ENCODE measurements at regions not wholly inside any gene's neighbourhood (a gene's known extent, or its start where the extent isn't known, plus 50 kb on each side); places are given as distances from the start of the nearest gene placed in this dataset.

GRCh38 chr1:56031001-56031400, 548.4 kb downstream of the PLPP3 start:
- Histone ChIP-seq H4K8ac (ENCODE audit: low read length) (no peak overlapping the region), H2BK5ac (ENCODE audit: low read depth, low read length, poor library complexity, severe bottlenecking) (no peak overlapping the region), H2BK15ac (ENCODE audit: low read depth, poor library complexity, severe bottlenecking) (no peak overlapping the region), H3K79me1 (replicated peaks; ENCODE audit: low read length, poor library complexity, severe bottlenecking) (no peaks in the 10 kb centered on the region), H2AK5ac (ENCODE audit: low read length, severe bottlenecking) (no peak overlapping the region), H3K4me1 (ENCODE audit: control insufficient read depth, insufficient read depth, low read depth, low read length) (no peaks in the 10 kb centered on the region), H3K18ac (ENCODE audit: low read depth in 1 of 2, low read length in 2 of 2) (no peak overlapping the region), H3K9ac (ENCODE audit: low read length) (no peak overlapping the region), H3K36me3 (ENCODE audit: control insufficient read depth in 1 of 2, insufficient read depth in 2 of 2, low read depth in 1 of 2, low read length in 2 of 2) (no peaks in the 10 kb centered on the region), H3K4ac (ENCODE audit: low read depth in 1 of 2, low read length in 2 of 2) (no peak overlapping the region), H3K27me3 (ENCODE audit: control insufficient read depth in 1 of 2, insufficient read depth in 1 of 2, low read length in 2 of 2) (no peaks in the 10 kb centered on the region), H3K4me3 (ENCODE audit: insufficient read depth in 1 of 2, low read depth in 1 of 2, low read length in 2 of 2) (no peak overlapping the region), H2BK12ac (ENCODE audit: low read length in 2 of 2) (no peak overlapping the region), H2BK120ac (ENCODE audit: low read depth, low read length) (no peak overlapping the region), H4K91ac (ENCODE audit: low read length) (no peak overlapping the region), H2AFZ (ENCODE audit: low read depth, low read length) (no peak overlapping the region), H3K27ac (ENCODE audit: low read length, poor library complexity, severe bottlenecking) (no peak overlapping the region), H3K9me3 (ENCODE audit: control insufficient read depth, low read length) (no peaks in the 10 kb centered on the region), H3K23ac (ENCODE audit: low read length in 2 of 2) (no peak overlapping the region), H3K14ac (ENCODE audit: low read length in 2 of 2) (no peak overlapping the region), H3K4me2 (ENCODE audit: low read length, poor library complexity, severe bottlenecking) (no peak overlapping the region)
- 100% methylated on average over 2 of the region's 3 CpGs for WGBS
- DNase-seq, result no peak

DNA sequence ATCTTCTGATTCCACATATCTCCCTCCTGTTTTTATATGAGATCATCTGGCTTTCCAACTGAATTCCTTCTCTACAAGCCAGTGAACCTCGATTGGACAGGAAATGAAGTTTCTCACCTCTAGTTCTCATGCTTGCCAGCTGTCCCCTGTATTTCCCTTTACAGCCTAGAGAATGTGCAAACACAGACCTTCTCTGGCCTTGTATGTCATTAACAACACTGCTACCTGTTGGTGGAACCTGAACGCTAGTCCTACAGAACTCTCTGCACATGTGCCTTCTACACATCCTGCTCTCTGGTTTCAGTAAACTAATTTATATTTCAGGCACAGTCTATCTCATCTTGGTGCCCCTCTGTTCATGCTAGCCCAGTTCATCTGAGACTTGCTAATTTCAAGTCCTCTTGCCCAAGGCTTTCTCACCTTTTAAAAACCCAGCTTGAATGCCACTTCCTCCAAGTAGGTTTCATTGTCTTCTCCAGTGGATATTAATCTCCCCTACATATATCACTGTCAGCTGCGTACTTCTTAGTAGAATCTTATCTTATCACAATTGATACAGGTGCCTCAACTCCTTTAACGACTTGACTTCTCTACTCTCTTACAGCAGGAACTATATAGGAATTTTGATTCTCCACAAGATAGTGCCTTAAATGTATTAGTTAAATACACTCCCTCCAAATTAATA, 549.9 kb downstream of the PLPP3 start:
- Histone ChIP-seq H3K4me3 (ENCODE audit: insufficient read depth in 1 of 2, low read depth in 1 of 2, low read length in 2 of 2) (no peak overlapping the region), H3K23ac (ENCODE audit: low read length in 2 of 2) (no peak overlapping the region), H2BK12ac (ENCODE audit: low read length in 2 of 2) (no peak overlapping the region), H2AFZ (ENCODE audit: low read depth, low read length) (no peak overlapping the region), H3K4me2 (ENCODE audit: low read length, poor library complexity, severe bottlenecking) (no peak overlapping the region), H3K4ac (ENCODE audit: low read depth in 1 of 2, low read length in 2 of 2) (no peak overlapping the region), H3K36me3 (ENCODE audit: control insufficient read depth in 1 of 2, insufficient read depth in 2 of 2, low read depth in 1 of 2, low read length in 2 of 2) (no peaks in the 10 kb centered on the region), H2BK5ac (ENCODE audit: low read depth, low read length, poor library complexity, severe bottlenecking) (no peak overlapping the region), H3K14ac (ENCODE audit: low read length in 2 of 2) (no peak overlapping the region), H3K4me1 (ENCODE audit: control insufficient read depth, insufficient read depth, low read depth, low read length) (no peaks in the 10 kb centered on the region), H3K18ac (ENCODE audit: low read depth in 1 of 2, low read length in 2 of 2) (no peak overlapping the region), H2AK5ac (ENCODE audit: low read length, severe bottlenecking) (no peak overlapping the region), H3K79me1 (replicated peaks; ENCODE audit: low read length, poor library complexity, severe bottlenecking) (no peaks in the 10 kb centered on the region), H3K9me3 (ENCODE audit: control insufficient read depth, low read length) (no peaks in the 10 kb centered on the region), H2BK15ac (ENCODE audit: low read depth, poor library complexity, severe bottlenecking) (no peak overlapping the region), H3K27ac (ENCODE audit: low read length, poor library complexity, severe bottlenecking) (no peak overlapping the region), H4K91ac (ENCODE audit: low read length) (no peak overlapping the region), H2BK120ac (ENCODE audit: low read depth, low read length) (no peak overlapping the region), H3K27me3 (ENCODE audit: control insufficient read depth in 1 of 2, insufficient read depth in 1 of 2, low read length in 2 of 2) (no peaks in the 10 kb centered on the region), H4K8ac (ENCODE audit: low read length) (no peak overlapping the region), H3K9ac (ENCODE audit: low read length) (no peak overlapping the region)
- no peak for DNase-seq
- WGBS, result 82% methylated on average over 4 of the region's 4 CpGs

- Histone ChIP-seq H3K9ac (ENCODE audit: low read length) (no peak overlapping the region), H3K27me3 (ENCODE audit: control insufficient read depth in 1 of 2, insufficient read depth in 1 of 2, low read length in 2 of 2) (no peaks in the 10 kb centered on the region), H3K23ac (ENCODE audit: low read length in 2 of 2) (no peak overlapping the region), H4K8ac (ENCODE audit: low read length) (no peak overlapping the region), H3K14ac (ENCODE audit: low read length in 2 of 2) (no peak overlapping the region), H3K4me2 (ENCODE audit: low read length, poor library complexity, severe bottlenecking) (no peak overlapping the region), H2BK120ac (ENCODE audit: low read depth, low read length) (no peak overlapping the region), H3K27ac (ENCODE audit: low read length, poor library complexity, severe bottlenecking) (no peak overlapping the region), H2BK12ac (ENCODE audit: low read length in 2 of 2) (no peak overlapping the region), H4K91ac (ENCODE audit: low read length) (no peak overlapping the region), H3K9me3 (ENCODE audit: control insufficient read depth, low read length) (no peaks in the 10 kb centered on the region), H2BK5ac (ENCODE audit: low read depth, low read length, poor library complexity, severe bottlenecking) (no peak overlapping the region), H2BK15ac (ENCODE audit: low read depth, poor library complexity, severe bottlenecking) (no peak overlapping the region), H2AK5ac (ENCODE audit: low read length, severe bottlenecking) (no peak overlapping the region), H3K4ac (ENCODE audit: low read depth in 1 of 2, low read length in 2 of 2) (no peak overlapping the region), H3K4me1 (ENCODE audit: control insufficient read depth, insufficient read depth, low read depth, low read length) (no peaks in the 10 kb centered on the region), H3K18ac (ENCODE audit: low read depth in 1 of 2, low read length in 2 of 2) (no peak overlapping the region), H3K79me1 (replicated peaks; ENCODE audit: low read length, poor library complexity, severe bottlenecking) (no peaks in the 10 kb centered on the region), H3K4me3 (ENCODE audit: insufficient read depth in 1 of 2, low read depth in 1 of 2, low read length in 2 of 2) (no peak overlapping the region), H3K36me3 (ENCODE audit: control insufficient read depth in 1 of 2, insufficient read depth in 2 of 2, low read depth in 1 of 2, low read length in 2 of 2) (no peaks in the 10 kb centered on the region), H2AFZ (ENCODE audit: low read depth, low read length) (no peak overlapping the region)
- DNase-seq, result no peak
- 82% methylated on average over 1 of the region's 1 CpG for WGBS
Observed at GRCh38 chr1:56028911-56029310, 550.5 kb downstream of the PLPP3 start.

DNA sequence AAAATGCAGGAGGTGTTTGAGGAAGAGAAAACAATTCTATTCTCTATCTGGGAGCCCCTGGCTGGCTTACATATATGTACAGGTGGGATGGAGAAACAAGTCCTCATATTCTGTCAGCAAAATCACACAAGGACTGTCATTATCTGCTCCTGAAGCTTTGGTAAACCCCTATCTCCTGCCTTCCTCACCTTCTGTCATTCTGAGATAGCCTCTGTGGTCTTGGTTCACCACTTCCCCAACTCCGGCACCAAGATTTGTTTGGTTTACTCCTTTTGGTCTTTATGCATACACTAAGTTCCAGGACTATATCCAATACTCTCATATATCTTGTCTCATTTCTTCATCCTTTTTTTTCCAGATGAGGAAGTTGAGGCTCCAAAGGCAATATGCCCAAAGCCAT, 551.1 kb downstream of the PLPP3 start:
- H3K23ac ChIP-seq (ENCODE audit: low read length in 2 of 2), result no peak overlapping the region
- H3K9me3 ChIP-seq (ENCODE audit: control insufficient read depth, low read length), result no peaks in the 10 kb centered on the region
- no peak overlapping the region for H3K4me3 ChIP-seq (ENCODE audit: insufficient read depth in 1 of 2, low read depth in 1 of 2, low read length in 2 of 2)
- no peaks in the 10 kb centered on the region for H3K4me1 ChIP-seq (ENCODE audit: control insufficient read depth, insufficient read depth, low read depth, low read length)
- no peaks in the 10 kb centered on the region for H3K27me3 ChIP-seq (ENCODE audit: control insufficient read depth in 1 of 2, insufficient read depth in 1 of 2, low read length in 2 of 2)
- H4K8ac ChIP-seq (ENCODE audit: low read length), result no peak overlapping the region
- DNase-seq, result no peak
- no peak overlapping the region for H3K14ac ChIP-seq (ENCODE audit: low read length in 2 of 2)
- no peak overlapping the region for H3K9ac ChIP-seq (ENCODE audit: low read length)
- no peaks in the 10 kb centered on the region for H3K36me3 ChIP-seq (ENCODE audit: control insufficient read depth in 1 of 2, insufficient read depth in 2 of 2, low read depth in 1 of 2, low read length in 2 of 2)
- no peak overlapping the region for H2AK5ac ChIP-seq (ENCODE audit: low read length, severe bottlenecking)
- no peak overlapping the region for H2BK12ac ChIP-seq (ENCODE audit: low read length in 2 of 2)
- no peak overlapping the region for H3K4me2 ChIP-seq (ENCODE audit: low read length, poor library complexity, severe bottlenecking)
- 100% methylated on average over 1 of the region's 1 CpG for WGBS
- H3K18ac ChIP-seq (ENCODE audit: low read depth in 1 of 2, low read length in 2 of 2), result no peak overlapping the region
- no peak overlapping the region for H2AFZ ChIP-seq (ENCODE audit: low read depth, low read length)
- no peaks in the 10 kb centered on the region for H3K79me1 ChIP-seq (replicated peaks; ENCODE audit: low read length, poor library complexity, severe bottlenecking)
- H2BK15ac ChIP-seq (ENCODE audit: low read depth, poor library complexity, severe bottlenecking), result no peak overlapping the region
- H3K4ac ChIP-seq (ENCODE audit: low read depth in 1 of 2, low read length in 2 of 2), result no peak overlapping the region
- no peak overlapping the region for H2BK5ac ChIP-seq (ENCODE audit: low read depth, low read length, poor library complexity, severe bottlenecking)
- H3K27ac ChIP-seq (ENCODE audit: low read length, poor library complexity, severe bottlenecking), result no peak overlapping the region
- H4K91ac ChIP-seq (ENCODE audit: low read length), result no peak overlapping the region
- H2BK120ac ChIP-seq (ENCODE audit: low read depth, low read length), result no peak overlapping the region
